HG03460 (cell line): ENCODE measurements at regions not wholly inside any gene's neighbourhood (a gene's known extent, or its start where the extent isn't known, plus 50 kb on each side); places are given as distances from the start of the nearest gene placed in this dataset.
"Not testable (repeated sequence)": the region's sequence is repeated elsewhere in the genome, so short reads cannot be mapped to it uniquely, and the experiment has no call there.

ENCODE experiments used
- ATAC-seq: cut with Tn5 transposase; IDR thresholded peaks from one replicate; pipeline ENCODE4 v1.9.1; 2021; ENCODE audit not compliant: unreplicated experiment

- no peak for ATAC-seq
Observed at GRCh38 chr2:59850554-59850953, 702.9 kb downstream of the BCL11A start.

GRCh38 chr2:59833941-59834340 is 719.5 kb downstream of the BCL11A start:
- ATAC-seq = no peak

GRCh38 chr2:59830601-59831000 is 722.9 kb downstream of the BCL11A start:
- no peak for ATAC-seq

- no peak for ATAC-seq
Observed at GRCh38 chr2:59827677-59828076, 725.8 kb downstream of the BCL11A start.

- no peak for ATAC-seq
Observed at GRCh38 chr2:59826177-59826576, 727.3 kb downstream of the BCL11A start.

GRCh38 chr2:59824314-59824713 is 729.1 kb downstream of the BCL11A start:
- no peak for ATAC-seq

- ATAC-seq = no peak
Observed at GRCh38 chr2:59816075-59816474, 737.4 kb downstream of the BCL11A start.

GRCh38 chr2:59810283-59810682 is 743.2 kb downstream of the BCL11A start:
- not testable (repeated sequence) for ATAC-seq

- ATAC-seq = no peak
Observed at GRCh38 chr2:59806486-59806885, 747.0 kb downstream of the BCL11A start.

GRCh38 chr2:59804732-59805131 is 748.7 kb downstream of the BCL11A start:
- ATAC-seq = no peak

- no peak for ATAC-seq
Observed at GRCh38 chr2:59803586-59803985, 749.9 kb downstream of the BCL11A start.

GRCh38 chr2:59798687-59799232 is 754.7 kb downstream of the BCL11A start:
- no peak for ATAC-seq

GRCh38 chr2:59791004-59791618 is 762.3 kb downstream of the BCL11A start:
- ATAC-seq = no peak

- ATAC-seq = no peak
Observed at GRCh38 chr2:59790186-59791003, 763.1 kb downstream of the BCL11A start.

GRCh38 chr2:59789523-59789922 is 763.9 kb downstream of the BCL11A start:
- ATAC-seq = no peak

- no peak for ATAC-seq
Observed at GRCh38 chr2:59787095-59787494, 766.4 kb downstream of the BCL11A start.

- ATAC-seq = no peak
Observed at GRCh38 chr2:59786684-59787083, 766.8 kb downstream of the BCL11A start.

GRCh38 chr2:59779571-59779970 is 773.9 kb downstream of the BCL11A start:
- ATAC-seq = no peak

- no peak for ATAC-seq
Observed at GRCh38 chr2:59777120-59777519, 776.3 kb downstream of the BCL11A start.

GRCh38 chr2:59776726-59777008 is 776.8 kb downstream of the BCL11A start:
- ATAC-seq = no peak

GRCh38 chr2:59774821-59775433 is 778.5 kb downstream of the BCL11A start:
- ATAC-seq = no peak

- ATAC-seq = no peak
Observed at GRCh38 chr2:59770651-59771050, 782.8 kb downstream of the BCL11A start.
